Choroid plexus epithelial cell (primary cell): ENCODE measurements at regions not wholly inside any gene's neighbourhood (a gene's known extent, or its start where the extent isn't known, plus 50 kb on each side); places are given as distances from the start of the nearest gene placed in this dataset.
A peak's percentile ranks its signal among the peaks of the same experiment; 100 is the strongest.

Experiments used
- DNase-seq: peaks from one replicate; pipeline ENCODE4 v3.0.0-alpha.2; 2010; ENCODE audit warnings: low read depth
- H3K4me3 ChIP-seq: 2 replicates; pipeline ENCODE4 v1.5.1; 2011; ENCODE audit warnings: low read depth, mild to moderate bottlenecking, control low read depth, low read length, moderate library complexity
- TF ChIP-seq, protein P1 (sequence below): conservative IDR thresholded peaks from 2 replicates; pipeline ENCODE4 v1.5.1; 2011; ENCODE audit warnings: low read depth, mild to moderate bottlenecking, control low read depth, inconsistent platforms, low read length, moderate library complexity

DNA sequence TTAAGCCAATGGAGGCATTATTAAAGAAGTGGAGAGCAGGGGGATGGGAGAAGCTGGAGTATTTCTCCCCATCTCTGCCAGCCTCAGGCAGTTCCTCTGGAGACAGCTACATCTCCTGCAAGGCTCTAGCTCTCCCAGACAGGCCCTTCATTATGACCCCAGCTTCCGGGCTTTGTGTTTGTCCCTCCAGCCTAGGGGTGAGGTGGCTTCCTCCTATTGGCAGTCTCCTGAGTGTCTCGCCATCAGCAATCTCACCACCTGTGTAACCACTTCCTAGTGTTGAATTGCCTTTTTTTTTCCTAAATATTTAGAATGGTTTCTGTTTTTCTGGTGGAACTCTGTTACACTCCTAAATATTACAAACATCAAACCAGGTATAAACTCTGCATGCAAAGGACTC lies 122.3 kb downstream of the FAM174B start:
- TF ChIP-seq, protein P1, sequence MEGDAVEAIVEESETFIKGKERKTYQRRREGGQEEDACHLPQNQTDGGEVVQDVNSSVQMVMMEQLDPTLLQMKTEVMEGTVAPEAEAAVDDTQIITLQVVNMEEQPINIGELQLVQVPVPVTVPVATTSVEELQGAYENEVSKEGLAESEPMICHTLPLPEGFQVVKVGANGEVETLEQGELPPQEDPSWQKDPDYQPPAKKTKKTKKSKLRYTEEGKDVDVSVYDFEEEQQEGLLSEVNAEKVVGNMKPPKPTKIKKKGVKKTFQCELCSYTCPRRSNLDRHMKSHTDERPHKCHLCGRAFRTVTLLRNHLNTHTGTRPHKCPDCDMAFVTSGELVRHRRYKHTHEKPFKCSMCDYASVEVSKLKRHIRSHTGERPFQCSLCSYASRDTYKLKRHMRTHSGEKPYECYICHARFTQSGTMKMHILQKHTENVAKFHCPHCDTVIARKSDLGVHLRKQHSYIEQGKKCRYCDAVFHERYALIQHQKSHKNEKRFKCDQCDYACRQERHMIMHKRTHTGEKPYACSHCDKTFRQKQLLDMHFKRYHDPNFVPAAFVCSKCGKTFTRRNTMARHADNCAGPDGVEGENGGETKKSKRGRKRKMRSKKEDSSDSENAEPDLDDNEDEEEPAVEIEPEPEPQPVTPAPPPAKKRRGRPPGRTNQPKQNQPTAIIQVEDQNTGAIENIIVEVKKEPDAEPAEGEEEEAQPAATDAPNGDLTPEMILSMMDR: no peak
- DNase-seq: no peak
- no peak overlapping the region for H3K4me3 ChIP-seq

- TF ChIP-seq, protein P1: no peak
- no peak for DNase-seq
- H3K4me3 ChIP-seq: no peak overlapping the region
Measured at GRCh38 chr15:92531406-92531805, 124.2 kb downstream of the FAM174B start.

DNA sequence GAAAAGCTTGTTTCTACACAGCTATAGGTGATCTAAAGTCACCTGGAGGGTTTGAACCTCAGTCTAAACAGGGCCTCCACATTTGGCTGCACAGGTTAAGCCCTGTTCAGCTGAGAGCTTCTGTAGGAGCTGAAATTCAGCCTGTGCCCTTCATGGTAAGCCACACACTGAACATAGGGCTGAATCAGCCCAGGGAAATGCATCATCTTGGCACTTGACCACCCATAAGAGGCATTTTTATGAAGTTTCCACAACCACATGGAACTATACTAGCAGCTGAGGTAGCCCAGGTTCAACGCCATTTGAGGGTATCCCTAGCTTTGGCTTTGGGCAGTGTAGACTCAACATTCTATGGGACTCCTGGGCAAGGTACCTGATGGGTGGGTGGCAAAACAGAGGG lies 126.8 kb downstream of the FAM174B start:
- TF ChIP-seq, protein P1: no peak
- H3K4me3 ChIP-seq: no peak overlapping the region
- DNase-seq: no peak

DNA sequence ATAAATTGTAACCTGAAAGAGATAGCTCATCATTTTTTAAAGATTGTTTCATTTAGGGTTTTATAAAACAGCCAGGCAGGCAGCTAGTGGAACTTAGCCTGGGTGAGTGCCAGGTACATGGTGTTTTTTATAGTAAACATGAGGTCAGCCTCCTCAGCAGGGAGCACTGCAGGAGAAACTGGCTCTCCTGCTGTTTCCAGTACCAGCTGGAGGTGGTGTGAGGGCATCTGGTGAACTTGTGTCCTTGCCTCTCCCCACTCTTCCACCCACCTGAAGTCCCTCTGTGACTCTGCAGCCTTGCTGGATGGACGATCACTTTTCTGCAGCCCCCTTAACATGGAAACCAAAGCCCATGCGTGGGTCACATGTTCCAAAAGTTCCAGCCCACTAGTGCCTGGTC lies 128.4 kb downstream of the FAM174B start:
- H3K4me3 ChIP-seq: no peak overlapping the region
- TF ChIP-seq, protein P1: no peak
- DNase-seq: peak; percentile 89

GRCh38 chr15:92525758-92526245 lies 129.8 kb downstream of the FAM174B start:
- no peak for DNase-seq
- TF ChIP-seq, protein P1: no peak
- H3K4me3 ChIP-seq: no peak overlapping the region

DNA sequence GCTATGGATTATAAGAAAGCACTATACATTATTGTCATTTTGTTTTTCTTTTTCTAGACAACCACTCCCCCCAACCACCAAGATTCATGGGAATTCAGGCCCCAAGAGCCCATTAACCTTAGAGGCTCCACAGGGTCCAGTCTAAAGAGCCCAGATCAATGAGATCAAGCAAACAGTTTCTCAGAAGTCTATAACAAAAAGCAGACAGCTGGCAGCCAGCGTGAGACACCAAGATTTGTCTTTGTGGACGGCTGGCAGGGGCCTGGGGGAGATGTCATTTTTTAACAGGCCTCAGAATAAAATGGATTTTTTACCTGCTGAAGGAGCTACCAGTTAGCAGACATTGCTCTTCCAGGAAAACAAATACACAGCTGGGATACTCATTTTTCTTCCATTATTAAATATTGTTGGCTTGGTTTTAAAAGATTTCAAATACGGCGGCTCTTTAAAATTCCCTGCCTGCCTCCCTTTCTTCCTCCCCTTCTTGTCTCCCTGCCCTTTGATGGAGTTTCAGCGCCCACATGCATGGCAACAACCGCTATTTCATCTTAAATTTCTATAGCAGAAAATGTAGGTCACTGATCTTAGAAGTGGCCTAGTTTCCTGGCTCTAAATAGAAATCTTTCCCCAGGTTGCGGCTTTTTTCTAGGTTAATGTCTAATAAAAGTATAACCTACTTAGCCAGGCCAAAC lies 130.6 kb downstream of the FAM174B start:
- TF ChIP-seq, protein P1: no peak
- no peak for DNase-seq
- H3K4me3 ChIP-seq: no peak overlapping the region

DNA sequence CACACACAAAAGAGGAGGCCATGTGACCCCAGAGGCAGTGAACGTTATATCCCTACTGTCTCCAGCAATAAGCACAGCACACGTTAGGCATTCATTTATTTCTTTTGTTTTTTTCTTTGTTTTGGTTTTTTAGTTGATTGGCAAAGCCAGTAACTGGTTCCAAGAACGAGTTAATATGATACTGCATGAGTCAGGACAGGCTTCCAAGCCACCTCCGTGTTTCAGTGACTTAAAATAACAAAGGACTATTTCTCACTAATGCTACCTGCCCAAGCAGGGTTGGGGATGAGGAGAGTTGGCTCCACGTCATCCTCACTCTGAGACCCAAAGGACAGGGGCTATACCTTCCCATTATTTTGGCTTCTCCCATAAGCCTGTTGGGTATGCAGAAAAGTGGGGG lies 130.5 kb downstream of the ST8SIA2 start:
- no peak for DNase-seq
- no peak overlapping the region for H3K4me3 ChIP-seq
- TF ChIP-seq, protein P1: no peak
